MCF 10A (cell line): ENCODE measurements at regions not wholly inside any gene's neighbourhood (a gene's known extent, or its start where the extent isn't known, plus 50 kb on each side); places are given as distances from the start of the nearest gene placed in this dataset.

Experiments
- BruUV-seq: library from RNA; stranded (reverse); fragments of 400-500 nt; replicated peaks from 2 replicates; lab custom pipeline; 2021; lab: Mats Ljungman, UMichigan
- CTCF ChIA-PET: fragments of 300-600 bp; sonication (Branson Sonifier 250); formaldehyde crosslinking; extraction: SDS; loops from one replicate; lab custom pipeline; 2021; ENCODE audit warnings: antibody characterized with exemption, inconsistent platforms; lab: Yijun Ruan, JAX
- POLR2A ChIA-PET: fragments of 300-600, 350-650 bp; sonication (Branson Sonifier 250); formaldehyde crosslinking; extraction: SDS; loops from one replicate; lab custom pipeline; 2020; ENCODE audit warnings: antibody characterized with exemption, inconsistent platforms; lab: Yijun Ruan, JAX
- DNase-seq: peaks from one replicate; pipeline ENCODE4 v3.0.0-alpha.2; 2018; ENCODE audit not compliant: unreplicated experiment
- H3K27ac Mint-ChIP-seq: one replicate; pipeline ENCODE4 v1.8.0; 2022; ENCODE audit warnings: mild to moderate bottlenecking, low read depth, mixed read lengths; ENCODE audit not compliant: unreplicated experiment
- H3K27me3 Mint-ChIP-seq: one replicate; pipeline ENCODE4 v1.8.0; 2022; ENCODE audit warnings: mixed read lengths; ENCODE audit not compliant: insufficient read depth, unreplicated experiment
- H3K36me3 Mint-ChIP-seq: one replicate; pipeline ENCODE4 v1.8.0; 2022; ENCODE audit warnings: mild to moderate bottlenecking, moderate library complexity, mixed read lengths; ENCODE audit not compliant: insufficient read depth, unreplicated experiment
- H3K4me1 Mint-ChIP-seq: one replicate; pipeline ENCODE4 v1.8.0; 2022; ENCODE audit warnings: mixed read lengths; ENCODE audit not compliant: insufficient read depth, unreplicated experiment
- H3K4me3 Mint-ChIP-seq: one replicate; pipeline ENCODE4 v1.8.0; 2022; ENCODE audit warnings: mild to moderate bottlenecking, moderate library complexity, mixed read lengths; ENCODE audit not compliant: unreplicated experiment
- H3K9me3 Mint-ChIP-seq: one replicate; pipeline ENCODE4 v1.8.0; 2022; ENCODE audit warnings: mixed read lengths; ENCODE audit not compliant: unreplicated experiment
- CTCF ChIP-seq: fragments of 200-600 bp; IDR thresholded peaks from one replicate; pipeline ENCODE4 v1.8.0; 2022; ENCODE audit warnings: antibody characterized with exemption, mild to moderate bottlenecking; ENCODE audit not compliant: unreplicated experiment
- intact Hi-C: fragments of 100-400 bp; cut with micrococcal nuclease; formaldehyde crosslinking; loops from 2 replicates; pipeline ENCODE4 v1.14.1; 2022

DNA sequence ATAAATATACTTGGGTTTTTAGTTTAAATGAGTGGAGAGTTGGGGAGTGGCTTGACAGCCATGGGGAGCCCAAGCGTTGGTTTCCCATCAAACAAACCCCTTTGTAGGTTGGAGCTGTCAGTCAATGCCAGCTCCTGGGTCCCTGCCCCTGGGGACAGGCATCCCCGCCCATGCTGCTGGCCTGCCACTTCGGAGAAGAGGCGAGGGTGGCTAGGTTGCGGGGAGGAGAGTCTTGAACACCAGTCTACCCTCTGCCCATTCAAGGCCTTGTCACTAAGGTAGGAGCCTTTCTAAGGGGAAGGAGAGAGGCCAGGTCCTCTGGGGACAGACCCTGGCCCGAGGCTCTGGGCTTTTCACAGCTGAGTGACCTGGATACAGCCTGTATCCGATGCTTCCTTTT is 211.9 kb upstream of the CADM1 start:
- TF ChIP-seq CTCF = no peak
- POLR2A ChIA-PET = no interaction called here
- intact Hi-C loops = no loop called here
- Mint-ChIP-seq H3K9me3 (no peaks in the 10 kb centered on the region), H3K27ac (no peak overlapping the region), H3K4me1 (no peaks in the 10 kb centered on the region), H3K4me3 (no peak overlapping the region), H3K27me3 (peaks cover 12% of the 10 kb centered on the region), H3K36me3 (no peaks in the 10 kb centered on the region)
- DNase-seq = no peak
- CTCF ChIA-PET = no interaction called here
- no TSS peak for BruUV-seq

DNA sequence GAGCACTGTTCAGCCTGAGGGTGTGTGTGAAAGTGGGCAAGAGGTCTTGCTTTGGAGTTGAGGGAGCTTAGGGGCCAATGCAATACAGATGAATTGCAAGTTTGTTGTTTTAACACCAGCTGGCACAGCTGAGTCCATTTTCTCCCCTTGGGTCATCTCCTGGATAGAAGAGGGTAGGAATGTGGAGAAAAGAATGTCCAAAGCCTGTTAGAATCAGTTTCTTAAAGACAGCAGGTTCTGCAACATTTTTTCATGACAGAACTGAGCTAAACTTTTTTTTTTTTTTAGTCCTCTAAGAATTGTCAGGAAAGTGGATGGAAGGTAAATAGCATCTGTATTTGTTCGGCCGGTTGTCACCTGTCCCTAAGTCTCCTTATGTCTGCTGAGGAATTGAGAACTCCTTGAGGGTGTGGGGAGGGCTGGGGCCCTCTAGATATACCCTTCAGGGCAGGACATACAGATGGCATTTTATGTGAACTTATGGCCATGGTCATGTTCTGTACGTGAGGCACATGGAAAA is 211.1 kb upstream of the CADM1 start:
- intact Hi-C loops = no loop called here
- DNase-seq = no peak
- BruUV-seq = no TSS peak
- Mint-ChIP-seq H3K4me3 (no peak overlapping the region), H3K27me3 (peaks cover 12% of the 10 kb centered on the region), H3K36me3 (no peaks in the 10 kb centered on the region), H3K9me3 (no peaks in the 10 kb centered on the region), H3K27ac (no peak overlapping the region), H3K4me1 (no peaks in the 10 kb centered on the region)
- CTCF ChIA-PET = no interaction called here
- TF ChIP-seq CTCF = no peak
- POLR2A ChIA-PET = no interaction called here

GRCh38 chr11:115712296-115712695 is 208.1 kb upstream of the CADM1 start:
- H3K9me3 Mint-ChIP-seq = peaks cover 8% of the 10 kb centered on the region
- BruUV-seq = no TSS peak
- DNase-seq = no peak
- no peak for TF ChIP-seq CTCF
- no peaks in the 10 kb centered on the region for H3K4me1 Mint-ChIP-seq
- no peaks in the 10 kb centered on the region for H3K36me3 Mint-ChIP-seq
- intact Hi-C loops = no loop called here
- ChIA-PET CTCF (interaction anchor here (0.6 to 0.7 kb wide), 2 partner anchors 61 kb away, joined by 3 read pairs; no protein-coding TSS in a partner anchor), POLR2A (no interaction called here)
- peaks cover 12% of the 10 kb centered on the region for H3K27me3 Mint-ChIP-seq
- no peak overlapping the region for H3K27ac Mint-ChIP-seq
- no peak overlapping the region for H3K4me3 Mint-ChIP-seq

DNA sequence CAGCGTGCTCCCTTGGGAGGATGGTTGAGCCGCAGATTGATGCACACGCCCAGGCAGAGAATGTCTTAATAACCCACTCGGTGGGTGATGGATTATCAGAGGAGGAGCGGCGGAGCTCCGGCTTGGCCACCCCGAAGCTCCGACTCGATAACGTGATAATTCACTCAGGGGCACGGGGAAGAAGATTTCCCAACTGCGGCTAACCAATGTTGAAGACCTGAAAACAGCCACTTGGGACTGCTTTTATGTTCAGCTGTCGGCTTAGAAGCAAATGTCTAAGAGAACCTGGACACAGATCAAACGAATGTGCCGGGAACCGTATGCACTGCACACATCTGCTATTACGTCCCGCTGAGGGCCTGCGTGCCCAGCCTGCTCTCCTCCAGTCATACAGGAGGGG is 206.8 kb upstream of the CADM1 start:
- no peak overlapping the region for H3K4me3 Mint-ChIP-seq
- H3K27me3 Mint-ChIP-seq = peaks cover 8% of the 10 kb centered on the region
- H3K27ac Mint-ChIP-seq = no peak overlapping the region
- CTCF ChIA-PET = no interaction called here
- POLR2A ChIA-PET = no interaction called here
- TF ChIP-seq CTCF = no peak
- no peaks in the 10 kb centered on the region for H3K36me3 Mint-ChIP-seq
- intact Hi-C loops = no loop called here
- no peak for DNase-seq
- H3K4me1 Mint-ChIP-seq = no peaks in the 10 kb centered on the region
- BruUV-seq = no TSS peak
- peaks cover 8% of the 10 kb centered on the region for H3K9me3 Mint-ChIP-seq
